ENCODE measurements at regions not wholly inside any gene's neighbourhood (a gene's known extent, or its start where the extent isn't known, plus 50 kb on each side); places are given as distances from the start of the nearest gene placed in this dataset.

- no peaks in the 10 kb centered on the region for H3K27me3 ChIP-seq (ENCODE audit: control insufficient read depth, insufficient read depth, low read length)
- ChIA-PET CTCF (no interaction called here), POLR2A (no interaction called here)
- TF ChIP-seq, protein P1, sequence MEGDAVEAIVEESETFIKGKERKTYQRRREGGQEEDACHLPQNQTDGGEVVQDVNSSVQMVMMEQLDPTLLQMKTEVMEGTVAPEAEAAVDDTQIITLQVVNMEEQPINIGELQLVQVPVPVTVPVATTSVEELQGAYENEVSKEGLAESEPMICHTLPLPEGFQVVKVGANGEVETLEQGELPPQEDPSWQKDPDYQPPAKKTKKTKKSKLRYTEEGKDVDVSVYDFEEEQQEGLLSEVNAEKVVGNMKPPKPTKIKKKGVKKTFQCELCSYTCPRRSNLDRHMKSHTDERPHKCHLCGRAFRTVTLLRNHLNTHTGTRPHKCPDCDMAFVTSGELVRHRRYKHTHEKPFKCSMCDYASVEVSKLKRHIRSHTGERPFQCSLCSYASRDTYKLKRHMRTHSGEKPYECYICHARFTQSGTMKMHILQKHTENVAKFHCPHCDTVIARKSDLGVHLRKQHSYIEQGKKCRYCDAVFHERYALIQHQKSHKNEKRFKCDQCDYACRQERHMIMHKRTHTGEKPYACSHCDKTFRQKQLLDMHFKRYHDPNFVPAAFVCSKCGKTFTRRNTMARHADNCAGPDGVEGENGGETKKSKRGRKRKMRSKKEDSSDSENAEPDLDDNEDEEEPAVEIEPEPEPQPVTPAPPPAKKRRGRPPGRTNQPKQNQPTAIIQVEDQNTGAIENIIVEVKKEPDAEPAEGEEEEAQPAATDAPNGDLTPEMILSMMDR (IDR thresholded peaks at IDR 0.05; ENCODE audit: insufficient read depth, low read depth, low read length), result no peak
- H3K36me3 ChIP-seq (ENCODE audit: control insufficient read depth, insufficient read depth, low read length), result no peaks in the 10 kb centered on the region
- DNase-seq (ENCODE audit: low read depth), result no peak
- no peak overlapping the region for H3K4me3 ChIP-seq (ENCODE audit: low read depth, low read length)
Observed at GRCh38 chr3:106488331-106488730, 619.5 kb upstream of the CBLB start.

- CTCF ChIA-PET, result no interaction called here
- Histone ChIP-seq H3K36me3 (ENCODE audit: control insufficient read depth, insufficient read depth, low read length) (no peaks in the 10 kb centered on the region), H3K4me3 (ENCODE audit: low read depth, low read length) (no peak overlapping the region), H3K27me3 (ENCODE audit: control insufficient read depth, insufficient read depth, low read length) (no peaks in the 10 kb centered on the region)
- TF ChIP-seq, protein P1 (IDR thresholded peaks at IDR 0.05; ENCODE audit: insufficient read depth, low read depth, low read length), result no peak
- POLR2A ChIA-PET, result no interaction called here
- no peak for DNase-seq (ENCODE audit: low read depth)
Observed at GRCh38 chr3:106491796-106492195, 623.0 kb upstream of the CBLB start.

DNA sequence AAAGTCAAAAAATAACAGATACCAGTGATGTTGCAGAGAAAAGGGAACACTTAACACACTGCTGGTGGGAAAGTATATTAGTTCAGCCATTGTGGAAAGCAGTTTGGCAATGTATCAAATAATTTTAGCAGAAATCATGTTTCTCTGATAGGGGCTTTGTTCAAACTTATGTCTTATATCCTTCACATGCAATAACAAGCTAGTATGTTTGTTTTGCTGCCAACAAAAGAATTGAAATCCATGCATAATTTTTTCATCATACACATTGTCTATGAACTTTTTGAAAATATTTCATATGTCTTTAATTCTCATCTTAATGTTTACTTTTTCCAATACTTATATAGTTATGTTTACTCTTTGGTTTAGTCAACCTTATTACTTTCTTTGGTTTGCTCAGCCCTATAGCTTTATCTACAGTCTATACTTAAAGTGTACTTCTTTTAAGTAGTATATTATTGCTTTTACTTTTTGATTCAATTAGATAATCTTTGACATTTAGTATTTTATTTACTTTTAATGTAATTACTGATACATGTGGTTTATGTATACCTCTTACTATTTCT is 639.6 kb upstream of the CBLB start:
- Histone ChIP-seq H3K4me3 (ENCODE audit: low read depth, low read length) (no peak overlapping the region), H3K27me3 (ENCODE audit: control insufficient read depth, insufficient read depth, low read length) (no peaks in the 10 kb centered on the region), H3K36me3 (ENCODE audit: control insufficient read depth, insufficient read depth, low read length) (no peaks in the 10 kb centered on the region)
- ChIA-PET CTCF (no interaction called here), POLR2A (no interaction called here)
- TF ChIP-seq, protein P1 (IDR thresholded peaks at IDR 0.05; ENCODE audit: insufficient read depth, low read depth, low read length), result no peak
- no peak for DNase-seq (ENCODE audit: low read depth)

GRCh38 chr3:106510206-106510605 is 641.4 kb upstream of the CBLB start:
- H3K27me3 ChIP-seq (ENCODE audit: control insufficient read depth, insufficient read depth, low read length), result no peaks in the 10 kb centered on the region
- TF ChIP-seq, protein P1 (IDR thresholded peaks at IDR 0.05; ENCODE audit: insufficient read depth, low read depth, low read length), result no peak
- POLR2A ChIA-PET, result no interaction called here
- no peak for DNase-seq (ENCODE audit: low read depth)
- no peaks in the 10 kb centered on the region for H3K36me3 ChIP-seq (ENCODE audit: control insufficient read depth, insufficient read depth, low read length)
- CTCF ChIA-PET, result no interaction called here
- H3K4me3 ChIP-seq (ENCODE audit: low read depth, low read length), result no peak overlapping the region

DNA sequence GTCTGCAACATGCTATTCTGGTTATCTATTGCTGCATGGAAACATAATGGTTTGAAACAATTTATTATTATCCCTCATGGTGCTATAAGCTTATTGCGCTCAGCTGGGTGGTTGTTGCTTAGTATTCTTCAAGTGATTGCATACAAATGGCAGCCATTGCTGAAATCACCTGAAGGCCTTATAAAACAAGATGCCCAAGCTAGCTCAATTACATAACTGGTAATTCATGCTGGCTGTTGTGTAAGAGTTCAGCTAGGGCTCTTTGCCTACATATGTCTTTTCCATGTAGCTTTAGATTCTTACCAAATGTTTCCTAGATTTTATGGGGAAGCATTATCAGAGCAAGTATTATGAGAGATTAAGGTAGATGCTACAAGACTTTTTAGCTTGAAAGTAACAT is 644.0 kb upstream of the CBLB start:
- Histone ChIP-seq H3K36me3 (ENCODE audit: control insufficient read depth, insufficient read depth, low read length) (no peaks in the 10 kb centered on the region), H3K4me3 (ENCODE audit: low read depth, low read length) (no peak overlapping the region), H3K27me3 (ENCODE audit: control insufficient read depth, insufficient read depth, low read length) (no peaks in the 10 kb centered on the region)
- TF ChIP-seq, protein P1 (IDR thresholded peaks at IDR 0.05; ENCODE audit: insufficient read depth, low read depth, low read length), result no peak
- ChIA-PET POLR2A (no interaction called here), CTCF (no interaction called here)
- no peak for DNase-seq (ENCODE audit: low read depth)
